ENCODE measurements at regions not wholly inside any gene's neighbourhood (a gene's known extent, or its start where the extent isn't known, plus 50 kb on each side); places are given as distances from the start of the nearest gene placed in this dataset.

DNA sequence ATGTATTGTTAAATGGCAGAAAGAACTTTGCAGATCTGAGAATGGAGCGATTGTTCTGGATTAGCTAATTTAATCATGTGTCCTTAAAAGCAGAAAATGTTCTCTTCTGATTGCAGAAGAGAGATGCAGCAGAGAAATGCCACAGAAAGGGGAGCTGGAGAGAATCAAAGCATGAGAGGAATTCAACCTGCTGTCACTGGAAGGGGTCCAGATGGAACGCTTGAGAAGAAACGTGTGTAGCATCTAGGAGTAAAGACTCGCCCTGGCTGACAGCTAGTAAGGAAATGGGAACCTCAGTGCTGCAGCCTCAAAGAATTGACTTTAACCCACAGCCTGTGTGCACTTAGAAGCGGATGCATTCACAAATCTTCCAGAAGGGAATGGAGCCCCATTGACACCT lies 502.8 kb downstream of the KLF12 start:
- no peaks in the 10 kb centered on the region for H3K36me3 ChIP-seq (ENCODE audit: control insufficient read depth in 1 of 2, insufficient read depth in 2 of 2, low read length in 2 of 2)
- H3K9me3 ChIP-seq (ENCODE audit: control insufficient read depth in 1 of 2, insufficient read depth in 1 of 2, low read depth in 1 of 2, low read length in 2 of 2) = no peaks in the 10 kb centered on the region
- H3K4me3 ChIP-seq (replicated peaks in 1 of 2; ENCODE audit: low read depth in 1 of 2, low read length in 2 of 2) = no peak overlapping the region
- ChIA-PET CTCF (no interaction called here), POLR2A (no interaction called here), RAD21 (ENCODE audit: low non-redundant PET in 1 of 2, low total read pairs in 2 of 2, uncharacterized antibody in 2 of 2, unreplicated experiment in 2 of 2) (no interaction called here)
- BruUV-seq (replicated peaks) = no TSS peak
- H2AFZ ChIP-seq (ENCODE audit: low read depth, low read length, poor library complexity, severe bottlenecking) = no peak overlapping the region
- no peaks in the 10 kb centered on the region for H4K20me1 ChIP-seq (ENCODE audit: insufficient read depth)
- intact Hi-C loops (cut with micrococcal nuclease) = no loop called here
- no peak overlapping the region for H3K27ac ChIP-seq (ENCODE audit: low read depth, low read length)
- H3K9me2 ChIP-seq (ENCODE audit: insufficient read depth) = no peaks in the 10 kb centered on the region
- no peak for DNase-seq (ENCODE audit: low read depth, low spot score)
- H3K27me3 ChIP-seq (ENCODE audit: insufficient read depth, low read length) = no peaks in the 10 kb centered on the region
- ATAC-seq = no peak
- H3K4me1 ChIP-seq (ENCODE audit: control insufficient read depth in 1 of 2, insufficient read depth in 2 of 2, low read length in 2 of 2) = no peaks in the 10 kb centered on the region
- H3K79me2 ChIP-seq (ENCODE audit: insufficient read depth, low read length) = no peaks in the 10 kb centered on the region
- no peak overlapping the region for H3K9ac ChIP-seq (ENCODE audit: low read length)
- TF ChIP-seq REST (IDR thresholded peaks at IDR 0.05; ENCODE audit: low read depth) = no peak
- no peak for TF ChIP-seq CBX3 (IDR thresholded peaks at IDR 0.05; ENCODE audit: low read depth)
- no peak for TF ChIP-seq RAD21 (IDR thresholded peaks at IDR 0.05; ENCODE audit: low read depth)
- no peak for TF ChIP-seq EGR1 (IDR thresholded peaks at IDR 0.05; ENCODE audit: low read depth)
- TF ChIP-seq, protein P1, sequence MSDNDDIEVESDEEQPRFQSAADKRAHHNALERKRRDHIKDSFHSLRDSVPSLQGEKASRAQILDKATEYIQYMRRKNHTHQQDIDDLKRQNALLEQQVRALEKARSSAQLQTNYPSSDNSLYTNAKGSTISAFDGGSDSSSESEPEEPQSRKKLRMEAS (IDR thresholded peaks at IDR 0.05) = no peak
- TF ChIP-seq ELF1 (IDR thresholded peaks at IDR 0.05; ENCODE audit: borderline replicate concordance, low read depth) = no peak
- no peak for TF ChIP-seq POLR2A (IDR thresholded peaks at IDR 0.05; ENCODE audit: borderline replicate concordance, extremely low read depth, insufficient read depth, insufficient read length)
- no peak for TF ChIP-seq SIN3A (IDR thresholded peaks at IDR 0.05; ENCODE audit: low read depth)
- no peak for TF ChIP-seq YY1 (IDR thresholded peaks at IDR 0.05; ENCODE audit: extremely low read depth, insufficient replicate concordance, low read depth, low read length)
- TF ChIP-seq, protein P2, sequence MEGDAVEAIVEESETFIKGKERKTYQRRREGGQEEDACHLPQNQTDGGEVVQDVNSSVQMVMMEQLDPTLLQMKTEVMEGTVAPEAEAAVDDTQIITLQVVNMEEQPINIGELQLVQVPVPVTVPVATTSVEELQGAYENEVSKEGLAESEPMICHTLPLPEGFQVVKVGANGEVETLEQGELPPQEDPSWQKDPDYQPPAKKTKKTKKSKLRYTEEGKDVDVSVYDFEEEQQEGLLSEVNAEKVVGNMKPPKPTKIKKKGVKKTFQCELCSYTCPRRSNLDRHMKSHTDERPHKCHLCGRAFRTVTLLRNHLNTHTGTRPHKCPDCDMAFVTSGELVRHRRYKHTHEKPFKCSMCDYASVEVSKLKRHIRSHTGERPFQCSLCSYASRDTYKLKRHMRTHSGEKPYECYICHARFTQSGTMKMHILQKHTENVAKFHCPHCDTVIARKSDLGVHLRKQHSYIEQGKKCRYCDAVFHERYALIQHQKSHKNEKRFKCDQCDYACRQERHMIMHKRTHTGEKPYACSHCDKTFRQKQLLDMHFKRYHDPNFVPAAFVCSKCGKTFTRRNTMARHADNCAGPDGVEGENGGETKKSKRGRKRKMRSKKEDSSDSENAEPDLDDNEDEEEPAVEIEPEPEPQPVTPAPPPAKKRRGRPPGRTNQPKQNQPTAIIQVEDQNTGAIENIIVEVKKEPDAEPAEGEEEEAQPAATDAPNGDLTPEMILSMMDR (IDR thresholded peaks at IDR 0.05 in 2 of 3, conservative IDR thresholded peaks at IDR 0.05 in 1 of 3; ENCODE audit: borderline replicate concordance in 1 of 3, insufficient read depth in 1 of 3, low read depth in 2 of 3, low read length in 2 of 3) = no peak
- no peak overlapping the region for H3K4me2 ChIP-seq (ENCODE audit: low read length)

Measured in HCT116 (cell line).